HG03432 (cell line): ENCODE measurements at regions not wholly inside any gene's neighbourhood (a gene's known extent, or its start where the extent isn't known, plus 50 kb on each side); places are given as distances from the start of the nearest gene placed in this dataset.

Experiments used
- ATAC-seq: cut with Tn5 transposase; IDR thresholded peaks from one replicate; pipeline ENCODE4 v1.9.1; 2021; ENCODE audit warnings: mild to moderate bottlenecking, moderate library complexity; ENCODE audit not compliant: unreplicated experiment

- no peak for ATAC-seq
Measured at GRCh38 chr14:101451166-101451565, 110.1 kb upstream of the DIO3 start.

GRCh38 chr14:101453225-101453624 lies 108.1 kb upstream of the DIO3 start:
- no peak for ATAC-seq

GRCh38 chr14:101454229-101454628 lies 107.1 kb upstream of the DIO3 start:
- no peak for ATAC-seq

- ATAC-seq = no peak
Measured at GRCh38 chr14:101456246-101457175, 104.8 kb upstream of the DIO3 start.

- ATAC-seq = no peak
Measured at GRCh38 chr14:101457301-101457935, 103.9 kb upstream of the DIO3 start.

- no peak for ATAC-seq
Measured at GRCh38 chr14:101457936-101458740, 103.2 kb upstream of the DIO3 start.

- ATAC-seq = no peak
Measured at GRCh38 chr14:101458741-101459550, 102.3 kb upstream of the DIO3 start.

GRCh38 chr14:101459551-101459900 lies 101.8 kb upstream of the DIO3 start:
- ATAC-seq = no peak

- ATAC-seq = no peak
Measured at GRCh38 chr14:101460521-101460920, 100.8 kb upstream of the DIO3 start.

GRCh38 chr14:101460986-101461750 lies 100.1 kb upstream of the DIO3 start:
- ATAC-seq = no peak

GRCh38 chr14:101461891-101462290 lies 99.4 kb upstream of the DIO3 start:
- no peak for ATAC-seq

GRCh38 chr14:101462726-101463565 lies 98.3 kb upstream of the DIO3 start:
- ATAC-seq = no peak

GRCh38 chr14:101463566-101464171 lies 97.6 kb upstream of the DIO3 start:
- no peak for ATAC-seq

GRCh38 chr14:101464310-101464983 lies 96.8 kb upstream of the DIO3 start:
- ATAC-seq = no peak

- ATAC-seq = no peak
Measured at GRCh38 chr14:101464984-101465794, 96.1 kb upstream of the DIO3 start.

- no peak for ATAC-seq
Measured at GRCh38 chr14:101465795-101466448, 95.4 kb upstream of the DIO3 start.
